Neural crest cell (in vitro differentiated cells): ENCODE measurements at regions not wholly inside any gene's neighbourhood (a gene's known extent, or its start where the extent isn't known, plus 50 kb on each side); places are given as distances from the start of the nearest gene placed in this dataset.

Experiments
- DNase-seq: peaks from one replicate; pipeline ENCODE4 v3.0.0; 2021; ENCODE audit warnings: low read depth, mixed read lengths, low spot score
- H3K27ac Mint-ChIP-seq: one replicate; pipeline ENCODE4 v1.8.0; 2021; ENCODE audit warnings: mild to moderate bottlenecking, mixed read lengths; ENCODE audit not compliant: unreplicated experiment
- H3K27me3 Mint-ChIP-seq: 2 replicates; pipeline ENCODE4 v1.8.0; 2021; ENCODE audit warnings: low read depth, mild to moderate bottlenecking, mixed read lengths
- H3K36me3 Mint-ChIP-seq: 2 replicates; pipeline ENCODE4 v1.8.0; 2021; ENCODE audit warnings: low read depth, mild to moderate bottlenecking, mixed read lengths
- H3K4me1 Mint-ChIP-seq: 2 replicates; pipeline ENCODE4 v1.8.0; 2021; ENCODE audit warnings: mixed read lengths
- H3K4me3 Mint-ChIP-seq: one replicate; pipeline ENCODE4 v1.8.0; 2021; ENCODE audit warnings: mild to moderate bottlenecking, mixed read lengths
- H3K9me3 Mint-ChIP-seq: 2 replicates; pipeline ENCODE4 v1.8.0; 2021; ENCODE audit warnings: mixed read lengths
- TF ChIP-seq, protein P1 (sequence below): fragments of 200-600 bp; sonication (generic); conservative IDR thresholded peaks from 2 replicates; pipeline ENCODE4 v1.5.0; 2021; ENCODE audit warnings: antibody characterized with exemption, mild to moderate bottlenecking

DNA sequence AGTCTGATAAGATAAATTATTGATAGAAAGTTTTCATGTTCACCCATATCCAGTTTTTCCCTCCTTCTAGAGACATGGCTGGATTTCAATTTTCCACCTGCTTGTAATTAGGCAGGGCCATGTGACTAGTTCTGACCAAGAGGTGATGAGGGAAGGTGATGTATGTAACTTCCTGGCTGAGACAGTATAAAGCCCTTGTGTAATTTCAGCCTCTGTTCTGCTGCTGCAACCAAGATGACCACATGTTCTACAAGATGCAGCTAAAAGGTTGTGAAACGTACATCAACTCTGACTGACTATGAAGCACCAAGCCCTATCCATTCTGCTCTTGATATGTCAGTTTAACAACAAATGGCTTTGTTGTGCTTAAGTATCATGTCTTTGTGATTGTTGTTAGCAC lies 376.5 kb upstream of the DAB2 start:
- DNase-seq = no peak
- Mint-ChIP-seq H3K36me3 (no peaks in the 10 kb centered on the region), H3K4me1 (peaks cover 13% of the 10 kb centered on the region), H3K4me3 (no peak overlapping the region), H3K9me3 (peaks cover 3% of the 10 kb centered on the region), H3K27me3 (no peaks in the 10 kb centered on the region), H3K27ac (no peak overlapping the region)
- TF ChIP-seq, protein P1, sequence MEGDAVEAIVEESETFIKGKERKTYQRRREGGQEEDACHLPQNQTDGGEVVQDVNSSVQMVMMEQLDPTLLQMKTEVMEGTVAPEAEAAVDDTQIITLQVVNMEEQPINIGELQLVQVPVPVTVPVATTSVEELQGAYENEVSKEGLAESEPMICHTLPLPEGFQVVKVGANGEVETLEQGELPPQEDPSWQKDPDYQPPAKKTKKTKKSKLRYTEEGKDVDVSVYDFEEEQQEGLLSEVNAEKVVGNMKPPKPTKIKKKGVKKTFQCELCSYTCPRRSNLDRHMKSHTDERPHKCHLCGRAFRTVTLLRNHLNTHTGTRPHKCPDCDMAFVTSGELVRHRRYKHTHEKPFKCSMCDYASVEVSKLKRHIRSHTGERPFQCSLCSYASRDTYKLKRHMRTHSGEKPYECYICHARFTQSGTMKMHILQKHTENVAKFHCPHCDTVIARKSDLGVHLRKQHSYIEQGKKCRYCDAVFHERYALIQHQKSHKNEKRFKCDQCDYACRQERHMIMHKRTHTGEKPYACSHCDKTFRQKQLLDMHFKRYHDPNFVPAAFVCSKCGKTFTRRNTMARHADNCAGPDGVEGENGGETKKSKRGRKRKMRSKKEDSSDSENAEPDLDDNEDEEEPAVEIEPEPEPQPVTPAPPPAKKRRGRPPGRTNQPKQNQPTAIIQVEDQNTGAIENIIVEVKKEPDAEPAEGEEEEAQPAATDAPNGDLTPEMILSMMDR = no peak

DNA sequence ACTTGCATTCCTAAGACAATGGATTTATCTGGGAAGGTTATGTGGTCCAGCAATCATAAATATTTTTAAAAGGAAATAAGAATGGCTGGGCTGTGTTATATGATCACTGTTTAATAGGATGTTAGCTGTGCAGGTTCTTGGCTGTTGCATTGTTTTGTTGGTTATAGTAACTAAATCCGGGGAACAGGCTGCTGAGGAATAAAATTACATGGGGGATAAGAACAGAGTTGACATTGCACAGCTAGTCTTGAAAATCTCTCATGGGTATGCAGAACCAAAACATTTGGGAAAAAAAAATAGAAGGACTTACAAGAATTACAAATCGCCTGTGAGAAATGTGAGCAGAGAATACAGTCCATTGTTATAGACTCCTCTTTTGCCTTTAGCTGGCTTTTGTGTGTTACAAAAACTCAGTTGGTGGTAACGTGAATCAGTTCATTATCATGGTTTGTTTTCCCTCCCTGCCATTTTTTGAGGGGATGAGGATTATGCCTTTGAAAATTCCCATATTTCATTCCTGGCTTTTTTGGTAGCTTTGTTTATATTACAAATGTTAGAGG lies 375.3 kb upstream of the DAB2 start:
- Mint-ChIP-seq H3K27ac (peak overlapping the region; percentile 28), H3K4me1 (peaks cover 13% of the 10 kb centered on the region), H3K27me3 (no peaks in the 10 kb centered on the region), H3K36me3 (no peaks in the 10 kb centered on the region), H3K4me3 (no peak overlapping the region), H3K9me3 (peaks cover 3% of the 10 kb centered on the region)
- TF ChIP-seq, protein P1 = no peak
- no peak for DNase-seq

DNA sequence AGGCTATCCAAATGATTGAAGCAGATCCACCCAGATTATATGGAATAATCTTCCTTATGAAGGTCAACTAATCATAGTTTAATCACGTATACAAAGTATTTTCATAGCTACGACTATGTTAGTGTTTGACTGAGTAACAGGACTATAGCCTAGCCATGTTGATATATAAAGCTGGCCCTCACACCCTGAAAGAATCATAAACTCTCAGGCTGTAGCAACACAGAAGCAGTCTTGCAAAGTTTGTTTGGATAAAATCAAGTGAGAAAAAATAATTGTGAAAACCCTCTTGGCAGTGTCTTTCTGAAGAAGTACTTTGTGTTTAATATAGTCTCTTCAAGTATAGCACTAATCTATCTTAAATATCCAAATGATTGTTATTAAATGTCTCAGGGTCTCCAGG lies 374.5 kb upstream of the DAB2 start:
- Mint-ChIP-seq H3K9me3 (peaks cover 3% of the 10 kb centered on the region), H3K27ac (no peak overlapping the region), H3K4me1 (peaks cover 13% of the 10 kb centered on the region), H3K36me3 (no peaks in the 10 kb centered on the region), H3K27me3 (no peaks in the 10 kb centered on the region), H3K4me3 (no peak overlapping the region)
- DNase-seq = no peak
- TF ChIP-seq, protein P1 = no peak

DNA sequence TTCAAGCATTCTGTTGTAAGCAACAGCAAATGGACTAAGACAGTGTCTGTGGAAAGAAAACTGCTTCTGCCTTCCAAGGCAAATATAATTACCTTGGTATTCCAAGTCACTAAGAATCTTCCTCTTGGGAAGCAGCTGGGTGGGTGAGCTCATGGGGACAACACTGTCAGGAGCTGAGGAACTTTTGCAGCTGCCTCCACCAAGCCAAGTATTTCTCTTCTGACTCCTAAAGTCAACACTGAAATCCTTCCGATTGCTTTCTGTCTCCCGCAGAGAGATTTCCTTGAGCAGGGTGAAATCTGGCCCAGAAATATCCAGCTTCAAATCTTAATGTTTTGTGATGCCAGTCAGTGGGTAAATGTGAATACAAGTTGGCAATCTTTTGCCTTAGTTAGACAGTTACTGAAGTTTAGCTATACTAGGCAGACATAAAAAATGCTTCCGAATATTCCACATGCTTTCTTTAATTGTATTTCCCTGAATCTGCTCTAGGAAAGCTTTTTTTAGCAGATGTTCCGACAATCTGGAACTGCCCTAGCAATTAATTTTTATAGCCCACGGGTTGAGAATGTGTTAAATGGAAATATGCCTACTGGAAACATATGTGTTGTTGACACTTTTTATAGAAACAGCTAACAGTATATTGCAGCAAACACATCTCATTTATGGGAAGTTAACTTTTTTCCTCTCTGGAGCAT lies 369.9 kb upstream of the DAB2 start:
- Mint-ChIP-seq H3K36me3 (no peaks in the 10 kb centered on the region), H3K27ac (no peak overlapping the region), H3K27me3 (no peaks in the 10 kb centered on the region), H3K4me3 (no peak overlapping the region), H3K4me1 (peaks cover 4% of the 10 kb centered on the region), H3K9me3 (no peaks in the 10 kb centered on the region)
- TF ChIP-seq, protein P1 = no peak
- no peak for DNase-seq

DNA sequence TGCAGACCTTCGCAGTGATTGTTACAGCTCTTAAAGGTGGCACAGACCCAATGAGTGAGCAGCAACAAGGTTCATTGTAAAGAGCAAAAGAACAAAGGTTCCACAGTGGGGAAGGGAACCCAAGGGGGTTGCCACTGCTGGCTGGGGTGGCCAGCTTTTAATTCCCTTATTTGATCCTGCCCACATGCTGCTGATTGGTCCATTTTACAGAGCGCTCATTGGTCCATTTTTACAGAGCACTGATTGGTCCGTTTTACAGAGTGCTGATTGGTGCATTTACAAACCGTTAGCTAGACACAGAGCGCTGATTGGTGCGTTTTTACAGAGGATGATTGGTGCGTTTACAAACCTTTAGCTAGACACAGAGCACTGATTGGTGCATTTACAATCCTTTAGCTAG lies 360.6 kb upstream of the DAB2 start:
- no peak for DNase-seq
- Mint-ChIP-seq H3K9me3 (peaks cover 9% of the 10 kb centered on the region), H3K4me1 (no peaks in the 10 kb centered on the region), H3K36me3 (peaks cover 7% of the 10 kb centered on the region), H3K27ac (no peak overlapping the region), H3K27me3 (no peaks in the 10 kb centered on the region), H3K4me3 (no peak overlapping the region)
- TF ChIP-seq, protein P1 = no peak
